Hematopoietic multipotent progenitor cell treated with erythropoietin and hydrocortisone succinate and interleukin-3 and kit ligand, for 8 days (in vitro differentiated cells): ENCODE measurements at regions not wholly inside any gene's neighbourhood (a gene's known extent, or its start where the extent isn't known, plus 50 kb on each side); places are given as distances from the start of the nearest gene placed in this dataset.

Experiments
- DNase-seq: peaks from one replicate; pipeline ENCODE4 v3.0.0-alpha.2; 2015

- no peak for DNase-seq
Observed at GRCh38 chr10:130435961-130436360, 299.8 kb downstream of the GLRX3 start.

- DNase-seq, result no peak
Observed at GRCh38 chr10:130438861-130439260, 302.7 kb downstream of the GLRX3 start.

- no peak for DNase-seq
Observed at GRCh38 chr10:130439766-130440165, 303.6 kb downstream of the GLRX3 start.

DNA sequence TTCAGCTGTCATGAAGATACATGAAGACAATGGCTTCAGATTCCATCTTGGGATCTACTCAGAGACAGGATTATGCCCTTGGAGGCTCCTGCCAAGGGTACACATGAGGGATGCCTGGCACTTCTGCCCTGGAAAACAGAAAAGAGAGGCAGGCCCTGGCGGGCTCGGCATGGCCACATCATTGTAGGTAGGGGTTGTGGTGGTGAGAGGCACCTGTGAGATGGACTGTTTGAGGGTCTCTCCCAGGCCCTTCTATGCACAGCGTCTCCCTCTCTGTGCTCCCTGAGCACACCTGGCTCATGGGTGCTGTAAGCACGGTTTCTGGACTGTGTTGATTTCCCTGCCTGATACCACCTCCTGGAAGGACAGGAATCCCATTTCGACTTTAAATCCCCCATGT lies 304.3 kb downstream of the GLRX3 start:
- DNase-seq, result no peak

DNA sequence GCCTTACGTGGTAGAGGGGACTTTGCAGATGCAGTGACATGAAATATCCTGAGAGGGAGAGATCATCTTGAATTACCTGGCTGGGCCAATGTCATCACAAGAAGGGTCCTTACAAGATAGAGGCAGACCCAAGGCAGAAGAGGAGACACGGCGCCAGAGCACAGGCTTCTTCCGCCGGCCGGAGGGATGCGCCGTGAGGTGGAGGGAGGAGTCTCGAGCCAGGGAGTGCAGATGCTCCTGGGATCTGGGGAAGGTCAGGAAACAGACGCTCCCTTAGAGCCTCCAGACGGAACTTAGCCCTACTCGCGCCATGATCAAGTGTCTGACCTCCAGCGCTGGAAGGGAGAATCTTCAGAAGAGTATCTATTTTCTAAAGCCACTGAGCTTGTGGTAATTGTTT lies 304.8 kb downstream of the GLRX3 start:
- DNase-seq, result no peak

DNA sequence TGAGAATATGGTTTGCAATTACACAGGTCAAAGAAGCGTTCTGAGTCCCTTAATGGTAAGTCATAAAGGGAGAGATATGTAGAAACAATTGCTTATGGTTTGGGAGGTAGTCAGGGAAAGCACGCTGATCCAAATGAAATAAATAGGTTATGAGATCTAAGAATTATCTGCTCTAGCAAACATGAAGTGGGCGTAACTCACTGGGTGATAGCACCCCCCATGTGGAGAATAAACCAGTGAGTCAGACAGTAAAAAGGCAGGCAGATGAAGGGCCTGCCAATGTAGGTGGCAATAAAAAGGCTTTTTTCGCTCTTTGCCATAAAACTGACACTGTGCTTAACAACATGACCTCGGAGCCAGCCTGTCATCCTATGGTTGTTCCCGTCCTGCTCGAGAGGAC lies 306.9 kb downstream of the GLRX3 start:
- DNase-seq, result no peak

DNA sequence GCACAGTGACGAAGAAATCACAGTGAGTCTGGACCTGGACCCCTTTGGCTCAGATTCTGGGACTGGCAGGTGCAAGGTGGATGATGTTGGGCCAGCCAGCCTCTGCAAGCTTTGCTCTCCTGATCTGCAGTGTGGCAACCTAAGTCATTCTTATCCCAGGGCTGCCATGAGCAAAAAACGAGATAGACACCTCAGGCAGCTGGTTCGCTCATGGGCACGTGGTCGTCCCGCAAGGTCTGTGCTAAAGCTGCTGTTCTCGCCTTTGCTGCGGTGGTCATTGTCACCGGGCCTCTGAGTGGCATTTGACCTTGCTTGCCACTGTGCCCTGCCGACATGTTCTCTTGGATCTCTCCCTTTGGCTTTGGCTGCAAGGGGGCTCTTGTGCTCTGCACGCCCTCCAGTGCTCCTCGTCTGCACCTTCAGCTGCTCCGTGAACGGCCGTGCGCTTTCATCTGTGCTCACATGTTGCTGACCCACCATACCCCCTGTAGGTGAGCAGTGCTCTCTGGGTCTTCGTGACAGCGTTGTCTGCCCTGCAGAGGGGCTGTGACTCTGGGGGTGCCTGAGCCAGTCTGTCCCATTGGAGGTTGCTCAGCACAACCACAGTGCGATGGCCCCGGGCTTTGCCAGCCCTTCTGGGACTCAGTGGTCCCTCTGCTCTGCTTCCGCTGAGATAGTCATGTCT lies 317.0 kb downstream of the GLRX3 start:
- no peak for DNase-seq

DNA sequence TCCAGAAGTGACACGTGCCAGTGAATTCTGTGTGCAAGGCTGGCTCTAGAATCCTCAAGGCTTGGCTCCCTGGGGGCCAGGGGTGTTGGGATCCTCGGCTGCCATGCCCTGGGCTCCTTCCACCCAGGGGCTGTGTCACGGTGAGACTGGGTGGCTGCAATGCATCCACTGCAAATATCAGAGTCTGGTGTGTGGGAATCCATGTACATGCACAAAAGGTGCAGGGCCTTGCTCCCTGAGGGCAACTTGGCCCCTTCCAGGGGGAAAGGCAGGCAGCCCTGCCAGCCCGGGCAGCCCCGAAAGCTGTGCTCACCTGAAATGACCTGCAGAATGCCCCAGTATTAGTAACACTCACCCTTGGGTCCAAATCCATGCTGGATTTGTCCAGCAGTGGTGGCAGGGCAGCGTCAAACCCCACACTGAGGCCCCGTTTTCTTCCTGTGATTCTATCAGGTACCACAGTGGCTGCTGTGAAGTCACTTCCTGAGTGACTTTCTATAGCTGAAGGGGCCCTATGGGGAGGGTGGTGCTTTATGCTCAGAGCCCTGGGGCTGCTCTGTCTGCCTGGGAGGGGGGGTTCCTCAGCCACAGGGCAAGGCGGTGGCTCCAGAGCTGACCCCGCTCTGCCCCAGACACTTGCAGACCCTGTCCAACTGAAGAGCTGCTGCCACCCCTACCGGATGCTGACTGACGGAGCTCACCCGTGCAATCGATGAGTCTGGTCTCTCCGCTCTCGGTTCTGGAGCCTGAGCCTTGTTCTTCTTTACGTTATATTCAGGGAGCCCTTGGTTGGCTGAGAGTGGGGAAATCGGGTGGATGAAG lies 317.7 kb downstream of the GLRX3 start:
- DNase-seq, result no peak

DNA sequence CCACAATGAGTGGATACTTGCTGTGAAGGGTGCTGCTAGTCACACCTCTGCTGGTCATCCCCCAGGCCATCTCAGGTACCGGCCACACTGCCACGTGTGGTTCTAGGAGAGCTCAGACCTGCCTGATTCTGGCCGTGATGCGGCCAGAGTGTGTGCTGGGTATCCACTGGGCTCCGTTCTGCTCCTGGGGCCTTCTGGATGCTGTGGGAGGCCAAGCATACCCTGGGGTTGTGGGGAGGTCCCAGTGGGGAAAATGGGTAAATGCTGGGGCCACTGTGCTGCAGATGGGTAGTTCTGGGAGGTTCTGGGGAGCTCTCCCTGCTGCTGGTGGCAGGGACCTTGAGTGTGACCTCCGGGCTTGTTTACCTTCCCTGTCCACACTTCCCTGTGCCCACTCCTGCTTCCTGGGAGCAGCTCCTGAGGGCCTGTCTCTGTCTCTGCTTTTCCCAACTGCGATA lies 318.4 kb downstream of the GLRX3 start:
- DNase-seq, result no peak

DNA sequence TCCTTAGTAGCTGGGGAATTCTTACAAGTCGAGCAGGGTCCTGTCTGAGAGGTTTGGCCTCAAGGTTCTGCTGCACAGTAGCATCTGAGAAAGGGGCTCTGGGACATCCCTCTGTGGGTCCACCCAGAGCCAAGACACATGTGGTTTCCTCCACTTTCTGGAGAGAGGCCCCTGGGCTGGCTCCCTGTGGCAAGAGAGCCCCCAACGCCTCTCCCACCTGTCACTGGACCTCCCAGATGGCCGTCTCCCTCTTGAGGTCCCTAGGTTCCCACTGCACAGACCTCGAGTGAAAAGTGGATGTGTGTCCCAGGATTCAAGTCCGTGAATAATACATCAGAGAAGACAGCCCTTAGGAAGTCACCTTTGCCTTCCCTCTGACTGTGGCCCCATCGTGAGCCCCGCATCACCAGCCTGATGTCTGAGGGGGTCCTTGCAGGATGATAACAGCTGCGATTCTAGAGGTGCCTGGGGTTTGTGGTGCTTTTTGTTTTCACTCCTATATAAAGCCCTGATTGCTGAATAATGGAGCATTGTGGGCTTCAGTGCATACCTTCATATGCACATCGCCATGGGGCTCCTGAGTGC lies 319.0 kb downstream of the GLRX3 start:
- DNase-seq, result no peak

DNA sequence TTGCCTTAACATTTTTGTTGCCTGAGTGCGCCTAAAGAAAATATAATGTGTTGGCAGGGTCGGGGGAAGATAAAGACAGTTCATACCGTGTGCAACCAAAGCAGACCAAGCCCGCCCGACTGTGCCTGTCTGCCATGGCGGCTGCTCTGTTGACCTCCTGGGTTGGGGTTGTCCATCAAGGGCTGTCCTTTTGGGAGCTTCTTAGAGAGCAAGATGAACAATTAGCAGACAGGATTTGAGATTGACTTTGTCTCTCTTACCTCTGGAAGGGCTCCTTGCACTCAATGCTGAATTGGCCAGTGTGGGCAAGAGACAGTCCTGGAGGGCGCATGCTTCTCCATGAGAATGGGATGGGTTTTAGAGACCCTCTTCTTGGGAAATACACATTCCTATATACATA lies 319.6 kb downstream of the GLRX3 start:
- DNase-seq, result no peak

GRCh38 chr10:130456616-130457015 lies 320.4 kb downstream of the GLRX3 start:
- DNase-seq, result no peak

DNA sequence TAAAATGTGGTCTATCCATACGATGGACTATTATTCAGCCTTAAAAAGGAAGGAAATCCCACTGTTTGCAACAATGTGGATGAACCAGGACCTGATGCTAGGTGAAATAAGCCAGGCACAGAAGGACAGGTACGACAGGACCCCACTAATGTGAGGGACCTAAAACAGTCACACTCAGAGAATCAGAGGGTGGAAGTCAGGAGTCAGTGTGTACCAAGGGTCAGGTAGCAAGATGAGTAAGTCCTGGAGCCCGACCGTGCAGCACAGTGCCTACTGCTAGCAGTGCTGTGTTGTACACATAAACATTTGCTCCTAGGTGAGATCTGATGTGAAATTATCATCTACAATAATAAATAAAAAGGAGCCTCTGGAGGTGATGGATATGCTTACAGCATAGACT lies 322.3 kb downstream of the GLRX3 start:
- DNase-seq, result no peak

GRCh38 chr10:130459011-130459410 lies 322.8 kb downstream of the GLRX3 start:
- DNase-seq, result no peak

GRCh38 chr10:130459851-130460490 lies 323.8 kb downstream of the GLRX3 start:
- no peak for DNase-seq

GRCh38 chr10:130461631-130462030 lies 325.4 kb downstream of the GLRX3 start:
- no peak for DNase-seq

GRCh38 chr10:130463104-130463875 lies 327.1 kb downstream of the GLRX3 start:
- no peak for DNase-seq

DNA sequence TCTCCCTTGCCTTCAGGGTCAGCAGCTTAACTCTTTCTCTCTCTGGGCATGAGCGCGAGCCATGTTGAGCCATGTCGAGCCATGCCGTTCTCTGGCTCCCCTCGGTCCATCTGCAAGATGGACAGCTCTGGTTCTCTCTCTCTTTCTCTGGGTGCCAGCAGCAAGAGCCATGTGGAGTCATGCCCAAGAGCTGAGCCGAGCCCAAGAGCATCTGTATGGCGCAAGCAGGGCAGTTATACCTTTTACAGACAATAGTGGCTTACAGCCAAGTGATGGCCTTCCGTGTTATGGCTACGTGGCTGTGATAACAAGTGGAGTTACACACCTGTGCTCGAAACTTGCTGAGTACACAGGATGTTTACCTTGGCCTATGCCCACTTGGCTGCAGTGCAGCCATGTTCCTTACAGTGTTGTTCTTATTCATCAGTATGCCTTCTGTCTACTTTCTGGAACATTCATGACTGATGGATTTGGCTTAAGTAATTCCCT lies 327.7 kb downstream of the GLRX3 start:
- no peak for DNase-seq

- no peak for DNase-seq
Observed at GRCh38 chr10:130464426-130464825, 328.2 kb downstream of the GLRX3 start.

GRCh38 chr10:130466271-130466997 lies 330.2 kb downstream of the GLRX3 start:
- no peak for DNase-seq

DNA sequence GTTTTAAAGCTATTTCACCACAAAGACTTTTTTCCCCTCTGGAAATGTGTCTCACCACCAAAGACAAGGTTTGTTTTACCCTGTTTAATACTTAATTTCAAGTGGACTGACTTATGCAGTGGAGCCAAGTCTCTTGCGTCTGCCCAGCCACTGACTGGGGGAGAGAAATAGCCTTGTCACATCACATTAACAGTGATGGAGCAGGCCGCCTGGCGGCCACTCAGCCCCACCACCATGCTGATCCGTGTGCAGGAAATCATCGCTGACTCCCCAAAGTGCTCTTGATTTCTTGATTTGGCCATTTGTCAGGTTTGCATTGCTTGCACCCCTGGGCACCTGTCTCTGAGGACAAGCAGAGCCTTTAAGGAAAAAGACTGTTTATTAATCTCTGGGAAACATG lies 334.1 kb downstream of the GLRX3 start:
- DNase-seq, result no peak

DNA sequence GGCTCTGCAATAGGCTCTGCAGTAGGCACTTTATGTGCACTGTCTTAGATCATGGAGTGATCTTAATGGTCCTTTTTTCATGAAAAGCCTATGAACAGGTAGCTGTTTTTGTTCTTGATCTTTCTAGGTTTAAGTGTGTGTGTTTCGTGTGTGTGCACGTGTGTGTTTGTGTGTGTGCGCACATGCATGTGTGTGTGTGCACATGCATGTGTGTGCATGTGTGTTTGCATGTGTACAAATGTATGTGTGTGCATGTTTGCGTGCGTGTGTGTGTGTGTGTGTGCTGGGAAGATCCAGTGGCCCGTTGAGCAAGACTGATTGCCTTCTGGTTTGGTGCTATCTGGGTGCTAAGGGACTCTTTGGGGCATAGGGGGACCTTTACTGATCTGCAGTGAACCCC lies 334.8 kb downstream of the GLRX3 start:
- no peak for DNase-seq
